Cardiac fibroblast (primary cell): ENCODE measurements at regions not wholly inside any gene's neighbourhood (a gene's known extent, or its start where the extent isn't known, plus 50 kb on each side); places are given as distances from the start of the nearest gene placed in this dataset.

ENCODE experiments used
- DNase-seq, 2 donors: peaks; one replicate each; pipeline versions ENCODE4 v3.0.0 to v3.0.0-alpha.2; 2010; ENCODE audit warnings: low read depth in 2 of 2
- H3K4me3 ChIP-seq, 2 donors: replicated peaks in 1 of 2; 1 replicate in 1 of 2; 2 replicates in 1 of 2; pipeline ENCODE4 v1.5.1; 2011; ENCODE audit warnings: low read depth in 2 of 2, low read length in 2 of 2, mild to moderate bottlenecking in 2 of 2, moderate library complexity in 1 of 2
- CTCF ChIP-seq: IDR thresholded peaks from one replicate; pipeline ENCODE4 v1.5.1; 2011; ENCODE audit warnings: low read depth, mild to moderate bottlenecking, low read length, inconsistent platforms

GRCh38 chr1:29695803-29696202, 459.5 kb downstream of the PTPRU start:
- no peak for TF ChIP-seq CTCF
- H3K4me3 ChIP-seq: no peak overlapping the region
- no peak for DNase-seq

- H3K4me3 ChIP-seq: no peak overlapping the region
- DNase-seq: no peak
- TF ChIP-seq CTCF: no peak
These were observed 458.7 kb downstream of the PTPRU start for GRCh38 chr1:29695036-29695435.

- no peak for TF ChIP-seq CTCF
- DNase-seq: no peak
- H3K4me3 ChIP-seq: no peak overlapping the region
These were observed 455.2 kb downstream of the PTPRU start for GRCh38 chr1:29691499-29691898.

GRCh38 chr1:29690156-29690555, 453.8 kb downstream of the PTPRU start:
- no peak for DNase-seq
- H3K4me3 ChIP-seq: no peak overlapping the region
- TF ChIP-seq CTCF: no peak

GRCh38 chr1:29689372-29690030, 453.2 kb downstream of the PTPRU start:
- no peak for DNase-seq
- TF ChIP-seq CTCF: no peak
- no peak overlapping the region for H3K4me3 ChIP-seq

- DNase-seq: peak; percentile 59 to 70
- no peak for TF ChIP-seq CTCF
- no peak overlapping the region for H3K4me3 ChIP-seq
These were observed 452.4 kb downstream of the PTPRU start for GRCh38 chr1:29688471-29689365.
